ENCODE measurements at regions not wholly inside any gene's neighbourhood (a gene's known extent, or its start where the extent isn't known, plus 50 kb on each side); places are given as distances from the start of the nearest gene placed in this dataset.
A peak's percentile ranks its signal among the peaks of the same experiment; 100 is the strongest.

DNA sequence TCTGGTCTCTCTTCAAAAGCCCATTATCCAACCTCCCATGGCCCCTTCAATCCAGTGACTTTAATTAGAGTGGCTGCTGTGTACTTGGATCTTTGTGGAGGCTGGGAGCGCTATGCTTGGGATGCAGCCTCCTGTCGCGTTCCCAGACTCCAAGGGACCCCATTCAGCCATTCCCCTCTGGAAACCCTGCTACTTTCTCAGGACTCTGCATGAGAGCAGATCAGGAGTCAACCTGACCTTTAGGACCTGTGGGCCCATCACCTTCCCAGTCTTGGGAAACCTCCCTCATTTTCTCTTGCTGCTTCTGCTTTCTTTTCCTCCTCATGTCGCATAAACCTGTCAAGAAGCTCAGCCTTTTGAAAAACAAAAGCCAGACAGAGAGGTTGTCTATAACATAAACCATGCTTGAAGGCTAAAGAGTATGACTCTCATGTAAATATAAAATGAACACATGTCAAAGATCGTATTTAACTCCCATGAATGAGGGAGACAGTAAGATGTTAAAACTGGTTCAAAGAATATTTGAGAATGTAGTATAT, 143.1 kb upstream of the PELI1 start:
- DNase-seq = no peak

- DNase-seq = no peak
These were observed 144.3 kb upstream of the PELI1 start for GRCh38 chr2:64288321-64289193.

DNA sequence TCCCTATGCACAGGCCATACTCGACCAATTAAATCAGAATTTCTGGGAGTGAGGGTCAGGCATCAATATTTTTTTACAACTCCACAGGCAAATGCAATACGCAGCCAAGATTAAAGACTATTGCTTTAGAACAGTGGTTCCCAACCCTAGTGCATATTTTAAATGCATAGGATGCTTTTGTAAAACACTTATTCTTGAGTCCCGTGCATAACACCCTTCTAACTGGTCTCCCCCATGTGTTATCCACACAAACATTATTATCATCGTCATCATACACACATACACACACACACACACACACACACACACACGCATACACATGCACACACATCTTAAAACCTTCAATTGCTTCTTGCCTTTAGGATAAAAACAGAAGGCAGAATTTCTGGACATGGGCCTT, 145.0 kb upstream of the PELI1 start:
- DNase-seq = no peak

GRCh38 chr2:64289737-64290136, 145.5 kb upstream of the PELI1 start:
- DNase-seq = no peak

GRCh38 chr2:64291181-64291580, 147.0 kb upstream of the PELI1 start:
- DNase-seq = peak; percentile 4

GRCh38 chr2:64295326-64296139, 151.3 kb upstream of the PELI1 start:
- no peak for DNase-seq

- DNase-seq = no peak
These were observed 151.9 kb upstream of the PELI1 start for GRCh38 chr2:64296140-64296480.

- DNase-seq = no peak
These were observed 152.6 kb upstream of the PELI1 start for GRCh38 chr2:64296695-64297346.

DNA sequence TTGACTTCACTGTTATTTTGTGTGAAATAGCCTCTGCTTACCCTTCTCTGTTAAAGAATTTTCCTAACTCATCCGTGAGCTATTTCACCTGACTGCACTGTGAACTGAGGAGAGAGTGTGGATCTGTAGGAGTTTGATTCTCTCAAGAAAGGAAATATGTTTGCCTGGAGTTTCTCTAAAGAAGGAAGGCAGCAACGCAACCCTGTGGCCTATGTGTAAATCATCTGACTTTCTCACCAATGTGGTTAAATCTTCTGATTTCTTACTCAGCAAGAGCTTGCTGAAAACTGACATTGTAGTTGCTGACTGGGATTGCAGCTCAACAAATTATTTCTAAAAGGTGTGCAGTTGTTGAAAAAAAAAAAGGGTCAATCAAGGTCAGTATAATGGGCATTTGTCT, 153.9 kb upstream of the PELI1 start:
- DNase-seq = no peak

- no peak for DNase-seq
These were observed 153.9 kb upstream of the LGALSL start for GRCh38 chr2:64300066-64300465.

DNA sequence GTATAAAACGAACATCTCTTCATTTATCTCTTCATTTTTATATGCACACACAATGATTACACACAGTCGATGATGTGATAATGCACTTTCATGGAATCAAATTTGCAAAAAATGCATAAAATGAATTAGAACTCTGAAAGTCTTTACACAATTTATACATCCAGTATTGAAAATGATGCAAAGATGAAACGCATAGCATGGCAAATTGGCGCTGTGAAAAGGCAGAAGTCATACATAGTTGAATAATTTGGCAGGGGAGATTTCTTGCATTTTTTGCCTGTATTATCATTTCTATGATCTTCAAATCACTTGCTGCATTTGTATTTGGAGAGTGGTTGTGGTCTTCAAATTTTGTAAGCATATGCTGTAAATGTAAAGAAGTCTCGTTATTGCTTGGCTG, 150.7 kb upstream of the LGALSL start:
- no peak for DNase-seq

DNA sequence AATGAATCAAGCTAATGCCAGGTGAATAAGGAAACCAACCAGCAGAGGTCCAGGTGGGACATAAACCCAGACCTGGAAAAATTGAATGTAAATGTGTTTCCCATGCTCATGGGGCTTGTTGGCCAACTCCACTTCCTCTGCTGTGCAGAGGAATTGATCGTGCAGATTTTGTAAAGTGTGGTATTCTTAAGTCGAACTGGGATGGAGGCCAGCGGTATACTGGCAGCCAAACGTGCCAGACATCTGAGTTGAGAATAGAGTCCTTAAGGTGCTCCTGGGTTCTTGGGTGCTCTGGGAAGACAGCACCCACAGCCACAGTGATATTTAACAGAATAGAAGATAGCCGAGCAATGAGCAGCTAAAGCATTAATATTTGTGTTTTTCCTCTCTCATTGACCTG, 146.5 kb upstream of the LGALSL start:
- no peak for DNase-seq

GRCh38 chr2:64311191-64311910, 142.6 kb upstream of the LGALSL start:
- DNase-seq = no peak

GRCh38 chr2:64311948-64312621, 141.9 kb upstream of the LGALSL start:
- peak; percentile 42 for DNase-seq

- DNase-seq = no peak
These were observed 141.2 kb upstream of the LGALSL start for GRCh38 chr2:64312622-64313397.

DNA sequence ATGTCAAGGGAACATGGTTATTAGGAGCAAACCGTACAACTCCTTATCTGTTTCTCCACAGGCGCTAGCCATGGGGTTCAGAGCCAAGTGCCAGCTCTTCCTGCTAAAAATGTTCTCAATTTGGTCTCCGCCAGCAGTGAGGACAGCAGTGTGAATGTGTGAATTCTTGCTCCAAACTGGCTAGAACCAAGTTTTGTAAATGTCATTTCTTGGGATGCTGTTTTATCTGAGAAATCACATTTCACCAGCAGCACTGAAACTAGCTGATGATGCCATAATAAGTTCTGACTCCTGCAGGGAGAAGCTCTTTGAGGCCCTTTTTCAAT, 140.6 kb upstream of the LGALSL start:
- no peak for DNase-seq

- no peak for DNase-seq
These were observed 138.5 kb upstream of the LGALSL start for GRCh38 chr2:64315291-64315960.

- DNase-seq = no peak
These were observed 136.1 kb upstream of the LGALSL start for GRCh38 chr2:64317707-64318475.

DNA sequence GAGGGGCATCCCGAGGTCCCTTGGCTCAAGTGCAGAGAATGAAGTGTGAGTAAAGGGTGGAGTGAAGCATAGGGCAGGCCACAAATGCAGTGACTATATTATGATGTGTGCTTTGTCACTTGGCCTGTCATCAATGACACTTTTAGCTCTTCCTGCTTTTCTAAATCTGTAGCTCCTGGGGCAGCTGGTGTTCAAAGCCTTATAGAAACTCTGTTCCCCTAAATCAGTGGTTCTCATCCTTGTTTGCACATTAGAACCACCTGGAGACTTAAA, 135.6 kb upstream of the LGALSL start:
- DNase-seq = no peak

DNA sequence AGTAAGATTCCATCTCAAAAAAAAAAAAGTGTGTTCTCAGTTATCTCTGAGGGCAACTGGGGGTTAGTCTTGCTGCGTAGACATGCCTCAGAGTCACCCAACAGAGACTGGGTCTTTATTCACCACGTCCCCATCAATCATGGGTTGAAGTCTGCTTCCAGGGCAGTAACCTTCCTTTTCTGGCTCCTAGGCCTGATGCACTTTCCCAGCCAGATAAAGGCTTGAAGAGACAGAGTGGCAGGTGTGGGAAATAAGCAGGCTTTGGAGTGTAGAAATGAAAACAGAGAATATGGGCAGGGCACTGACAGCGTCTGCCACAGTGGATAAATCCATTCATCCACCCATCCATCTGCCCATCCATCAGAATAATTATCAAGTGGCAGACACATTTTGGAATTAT, 134.1 kb upstream of the LGALSL start:
- no peak for DNase-seq
